Thyroid gland (tissue), 4 donors: ENCODE measurements at regions not wholly inside any gene's neighbourhood (a gene's known extent, or its start where the extent isn't known, plus 50 kb on each side); places are given as distances from the start of the nearest gene placed in this dataset.
"Not testable (repeated sequence)": the region's sequence is repeated elsewhere in the genome, so short reads cannot be mapped to it uniquely, and the experiment has no call there.

Experiments
- DNase-seq, 2 donors: peaks; one replicate each; pipeline ENCODE4 v3.0.0-alpha.2; 2019
- H3K27ac ChIP-seq, 3 donors: fragments of 200-600 bp; sonication (generic); 1 replicate in 2 of 3; 2 replicates in 1 of 3; pipeline ENCODE4 v1.5.1; 2016 to 2019; ENCODE audit warnings: mild to moderate bottlenecking in 1 of 3, moderate library complexity in 1 of 3
- H3K27me3 ChIP-seq: fragments of 200-600 bp; sonication (generic); one replicate; pipeline ENCODE4 v1.5.1; 2019
- H3K36me3 ChIP-seq, 2 donors: fragments of 200-600 bp; sonication (generic); one replicate each; pipeline ENCODE4 v1.5.1; 2016 to 2019
- H3K4me1 ChIP-seq, 2 donors: fragments of 200-600 bp; sonication (generic); one replicate each; pipeline ENCODE4 v1.5.1; 2017 to 2019
- H3K4me3 ChIP-seq, 3 donors: fragments of 200-600 bp; sonication (generic); replicated peaks in 1 of 3; 1 replicate in 2 of 3; 2 replicates in 1 of 3; pipeline ENCODE4 v1.5.1; 2016; ENCODE audit warnings: mild to moderate bottlenecking in 1 of 3
- H3K9me3 ChIP-seq: fragments of 200-600 bp; sonication (generic); one replicate; pipeline ENCODE4 v1.5.1; 2017
- CTCF ChIP-seq, 6 experiments: fragments of 200-600 bp in 3 of 6; fragments of 450-650 bp in 3 of 6; sonication (generic) in 3 of 6; IDR thresholded peaks; one replicate each; pipeline ENCODE4 v1.5.1; 2016 to 2019; ENCODE audit warnings: antibody characterized with exemption in 6 of 6, mild to moderate bottlenecking in 2 of 6, inconsistent platforms in 1 of 6, moderate library complexity in 1 of 6
- POLR2A ChIP-seq, 2 donors: fragments of 450-650 bp; IDR thresholded peaks; one replicate each; pipeline ENCODE4 v1.6.1; 2017; ENCODE audit warnings: antibody characterized with exemption in 2 of 2, mild to moderate bottlenecking in 2 of 2, moderate library complexity in 1 of 2
- WGBS, 2 donors: methylation state at CpG; one replicate each; pipeline ENCODE4 v1.1.5; 2017; 5-methylcytosine and 5-hydroxymethylcytosine counted together
- intact Hi-C: fragments of 100-400 bp; cut with DNase I; formaldehyde crosslinking; loops from one replicate; pipeline ENCODE4 v1.15.1; 2023

- no peaks in the 10 kb centered on the region for H3K9me3 ChIP-seq
- H3K36me3 ChIP-seq, result no peaks in the 10 kb centered on the region
- 87 to 96% methylated on average over 5 of the region's 5 CpGs for WGBS, 2 donors
- no peaks in the 10 kb centered on the region for H3K4me1 ChIP-seq
- TF ChIP-seq POLR2A (IDR thresholded peaks at IDR 0.05) (no peak), CTCF (IDR thresholded peaks at IDR 0.05) (no peak)
- H3K4me3 ChIP-seq, result no peak overlapping the region
- H3K27ac ChIP-seq, result no peak overlapping the region
- H3K27me3 ChIP-seq, result no peaks in the 10 kb centered on the region
- no peak for DNase-seq
- intact Hi-C loops, result no loop called here
These were observed 219.8 kb downstream of the TFCP2L1 start for GRCh38 chr2:121065239-121065638.

- Histone ChIP-seq H3K9me3 (no peaks in the 10 kb centered on the region), H3K4me1 (no peaks in the 10 kb centered on the region), H3K27me3 (no peaks in the 10 kb centered on the region), H3K4me3 (no peak overlapping the region), H3K27ac (no peak overlapping the region), H3K36me3 (no peaks in the 10 kb centered on the region)
- intact Hi-C loops, result no loop called here
- no peak for TF ChIP-seq CTCF (IDR thresholded peaks at IDR 0.05)
- no peak for TF ChIP-seq POLR2A (IDR thresholded peaks at IDR 0.05)
- no peak for DNase-seq
- WGBS, 2 donors, result 88 to 91% methylated on average over 6 of the region's 6 CpGs
These were observed 218.5 kb downstream of the TFCP2L1 start for GRCh38 chr2:121066526-121066925.

GRCh38 chr2:121068851-121069250 is 216.2 kb downstream of the TFCP2L1 start:
- Histone ChIP-seq H3K4me3 (no peak overlapping the region), H3K27ac (no peak overlapping the region), H3K27me3 (no peaks in the 10 kb centered on the region), H3K36me3 (no peaks in the 10 kb centered on the region), H3K9me3 (no peaks in the 10 kb centered on the region), H3K4me1 (no peaks in the 10 kb centered on the region)
- 77 to 79% methylated on average over 4 to 5 of the region's 7 CpGs for WGBS, 2 donors
- DNase-seq, result no peak
- no peak for TF ChIP-seq CTCF (IDR thresholded peaks at IDR 0.05)
- TF ChIP-seq POLR2A (IDR thresholded peaks at IDR 0.05), result no peak
- intact Hi-C loops, result no loop called here

GRCh38 chr2:121069434-121069969 is 215.5 kb downstream of the TFCP2L1 start:
- no peak for TF ChIP-seq CTCF (IDR thresholded peaks at IDR 0.05)
- no peak for TF ChIP-seq POLR2A (IDR thresholded peaks at IDR 0.05)
- intact Hi-C loops, result no loop called here
- Histone ChIP-seq H3K27me3 (no peaks in the 10 kb centered on the region), H3K9me3 (no peaks in the 10 kb centered on the region), H3K36me3 (no peaks in the 10 kb centered on the region), H3K4me1 (no peaks in the 10 kb centered on the region), H3K4me3 (no peak overlapping the region), H3K27ac (no peak overlapping the region)
- DNase-seq, result no peak
- WGBS, 2 donors, result 86 to 90% methylated on average over 18 of the region's 18 CpGs

GRCh38 chr2:121070061-121070460 is 214.9 kb downstream of the TFCP2L1 start:
- H3K4me1 ChIP-seq, H3K9me3 ChIP-seq, DNase-seq, H3K27me3 ChIP-seq, H3K36me3 ChIP-seq, H3K27ac ChIP-seq, H3K4me3 ChIP-seq: not testable (repeated sequence)
- intact Hi-C loops, result loop anchor here (10.0 kb wide), 1 partner anchor 725 kb away; the partner anchor contains the start of gene INHBB
- 73 to 77% methylated on average over 11 of the region's 11 CpGs for WGBS, 2 donors
